Testis (tissue), 2 donors: ENCODE measurements at regions not wholly inside any gene's neighbourhood (a gene's known extent, or its start where the extent isn't known, plus 50 kb on each side); places are given as distances from the start of the nearest gene placed in this dataset.

ENCODE experiments used
- DNase-seq: peaks from one replicate; pipeline ENCODE4 v3.0.0-alpha.2; 2019
- H3K27ac ChIP-seq, 2 donors: fragments of 200-600 bp; sonication (generic); one replicate each; pipeline ENCODE4 v1.5.1; 2019
- H3K27me3 ChIP-seq: fragments of 200-600 bp; sonication (generic); one replicate; pipeline ENCODE4 v1.5.1; 2019
- H3K36me3 ChIP-seq: fragments of 200-600 bp; sonication (generic); one replicate; pipeline ENCODE4 v1.5.1; 2017; ENCODE audit warnings: low read depth; ENCODE audit errors: missing control alignments
- H3K4me1 ChIP-seq: fragments of 200-600 bp; sonication (generic); one replicate; pipeline ENCODE4 v1.5.1; 2019
- H3K4me3 ChIP-seq, 2 donors: fragments of 200-600 bp; sonication (generic); one replicate each; pipeline ENCODE4 v1.5.1; 2017 to 2019
- H3K9me3 ChIP-seq: fragments of 200-600 bp; sonication (generic); one replicate; pipeline ENCODE4 v1.5.1; 2017
- CTCF ChIP-seq, 3 experiments: fragments of 450-650 bp in 2 of 3; fragments of 200-600 bp in 1 of 3; sonication (generic) in 1 of 3; IDR thresholded peaks; one replicate each; pipeline ENCODE4 v1.5.1; 2016 to 2019; ENCODE audit warnings: antibody characterized with exemption in 3 of 3, mild to moderate bottlenecking in 2 of 3, moderate library complexity in 1 of 3
- POLR2A ChIP-seq: fragments of 450-650 bp; IDR thresholded peaks from one replicate; pipeline ENCODE4 v1.6.1; 2017; ENCODE audit warnings: antibody characterized with exemption, mild to moderate bottlenecking, moderate library complexity
- WGBS, 2 donors: methylation state at CpG; one replicate each; pipeline ENCODE4 v1.1.5; 2018; 5-methylcytosine and 5-hydroxymethylcytosine counted together
- intact Hi-C: fragments of 100-400 bp; cut with DNase I; formaldehyde crosslinking; loops from one replicate; pipeline ENCODE4 v1.15.1; 2023; ENCODE audit warnings: low total_unique reads

DNA sequence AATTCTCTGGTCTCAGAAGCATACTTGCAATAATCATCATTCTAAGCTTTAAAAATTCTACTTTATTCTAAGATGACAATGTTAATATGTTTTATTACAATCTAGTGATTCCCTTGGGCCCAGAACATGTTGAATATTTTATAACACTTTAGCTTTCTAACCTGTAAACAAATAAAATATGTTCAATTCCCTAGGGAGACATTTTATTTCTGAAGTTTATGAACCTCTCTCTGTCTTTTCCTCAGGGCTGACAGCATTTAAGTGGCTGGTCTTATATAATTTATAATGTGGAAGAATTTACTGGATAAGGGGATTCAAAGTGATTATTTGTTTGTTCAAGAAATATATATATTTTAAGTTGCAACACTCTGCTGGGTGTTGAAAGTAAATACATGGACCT lies 55.3 kb upstream of the NPFFR2 start:
- Histone ChIP-seq H3K9me3 (no peaks in the 10 kb centered on the region), H3K27me3 (no peaks in the 10 kb centered on the region)
- intact Hi-C loops: no loop called here

GRCh38 chr4:71978210-71978835 lies 53.5 kb upstream of the NPFFR2 start:
- Histone ChIP-seq H3K4me3 (no peak overlapping the region), H3K36me3 (no peaks in the 10 kb centered on the region), H3K27me3 (no peaks in the 10 kb centered on the region), H3K27ac (no peak overlapping the region), H3K9me3 (no peaks in the 10 kb centered on the region), H3K4me1 (no peaks in the 10 kb centered on the region)
- no peak for DNase-seq
- intact Hi-C loops: no loop called here
- WGBS, 2 donors: 81 to 88% methylated on average over 1 of the region's 1 CpG
- TF ChIP-seq CTCF (IDR thresholded peaks at IDR 0.05): no peak
- no peak for TF ChIP-seq POLR2A

More for the DNA sequence above, 55.3 kb upstream of the NPFFR2 start:
- DNase-seq: no peak
- Histone ChIP-seq H3K27ac (no peak overlapping the region), H3K4me3 (no peak overlapping the region), H3K4me1 (no peaks in the 10 kb centered on the region), H3K36me3 (no peaks in the 10 kb centered on the region)
- TF ChIP-seq POLR2A (no peak), CTCF (IDR thresholded peaks at IDR 0.05) (no peak)

- no peak for DNase-seq
- Histone ChIP-seq H3K4me1 (no peaks in the 10 kb centered on the region), H3K27me3 (no peaks in the 10 kb centered on the region), H3K4me3 (no peak overlapping the region), H3K36me3 (no peaks in the 10 kb centered on the region), H3K27ac (no peak overlapping the region), H3K9me3 (no peaks in the 10 kb centered on the region)
- intact Hi-C loops: no loop called here
- 88 to 95% methylated on average over 2 of the region's 2 CpGs for WGBS, 2 donors
- TF ChIP-seq CTCF (IDR thresholded peaks at IDR 0.05) (no peak), POLR2A (no peak)
Measured at GRCh38 chr4:71980976-71981375, 50.8 kb upstream of the NPFFR2 start.
